GM12873 (cell line): ENCODE measurements at regions not wholly inside any gene's neighbourhood (a gene's known extent, or its start where the extent isn't known, plus 50 kb on each side); places are given as distances from the start of the nearest gene placed in this dataset.

ENCODE experiments used
- CTCF ChIP-seq: IDR thresholded peaks from 2 replicates; pipeline ENCODE4 v1.5.1; 2012; ENCODE audit warnings: low read depth, mild to moderate bottlenecking, moderate library complexity, low read length, control low read depth; ENCODE audit not compliant: insufficient read depth; ENCODE audit errors: missing control alignments

- peak; percentile 28 for TF ChIP-seq CTCF
Measured at GRCh38 chr14:48974994-48975393, 611.2 kb downstream of the RPS29 start.

- TF ChIP-seq CTCF: no peak
Measured at GRCh38 chr14:48973151-48973550, 613.0 kb downstream of the RPS29 start.

GRCh38 chr14:48970943-48971342 lies 615.2 kb downstream of the RPS29 start:
- TF ChIP-seq CTCF: no peak

GRCh38 chr14:48967419-48967818 lies 618.8 kb downstream of the RPS29 start:
- TF ChIP-seq CTCF: no peak

GRCh38 chr14:48963231-48963790 lies 622.9 kb downstream of the RPS29 start:
- TF ChIP-seq CTCF: no peak

- no peak for TF ChIP-seq CTCF
Measured at GRCh38 chr14:48957486-48957885, 628.7 kb downstream of the RPS29 start.

GRCh38 chr14:48955857-48956256 lies 630.3 kb downstream of the RPS29 start:
- no peak for TF ChIP-seq CTCF

GRCh38 chr14:48954446-48954845 lies 631.7 kb downstream of the RPS29 start:
- no peak for TF ChIP-seq CTCF
